ENCODE measurements at regions not wholly inside any gene's neighbourhood (a gene's known extent, or its start where the extent isn't known, plus 50 kb on each side); places are given as distances from the start of the nearest gene placed in this dataset.
A peak's percentile ranks its signal among the peaks of the same experiment; 100 is the strongest.
"Not testable (repeated sequence)": the region's sequence is repeated elsewhere in the genome, so short reads cannot be mapped to it uniquely, and the experiment has no call there.

DNA sequence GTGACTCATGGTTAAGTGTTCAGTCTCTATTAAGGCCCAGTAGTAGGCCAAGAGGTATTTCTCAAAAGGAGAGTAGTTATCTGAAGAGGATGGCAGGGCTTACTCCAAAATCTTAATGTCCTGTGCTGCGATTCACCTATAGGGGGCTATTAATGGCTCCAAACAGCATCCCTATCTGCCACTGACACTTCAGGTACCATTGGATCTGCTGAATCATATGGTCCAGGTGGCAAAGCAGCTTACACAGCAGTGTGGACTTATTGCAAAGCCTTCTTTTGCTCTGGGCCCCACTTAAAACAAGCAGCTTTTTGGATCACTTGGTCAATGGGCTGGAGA, 60.8 kb upstream of the ATP2B1 start:
- Histone ChIP-seq H3K9me3 (replicated peaks) (no peaks in the 10 kb centered on the region), H3K4me3 (no peak overlapping the region), H3K36me3 (no peaks in the 10 kb centered on the region), H3K27me3 (replicated peaks) (no peaks in the 10 kb centered on the region), H3K27ac (no peak overlapping the region), H3K4me1 (replicated peaks) (no peaks in the 10 kb centered on the region)
- DNase-seq (ENCODE audit: low read depth in 1 of 2, low spot score in 2 of 2), result no peak

DNA sequence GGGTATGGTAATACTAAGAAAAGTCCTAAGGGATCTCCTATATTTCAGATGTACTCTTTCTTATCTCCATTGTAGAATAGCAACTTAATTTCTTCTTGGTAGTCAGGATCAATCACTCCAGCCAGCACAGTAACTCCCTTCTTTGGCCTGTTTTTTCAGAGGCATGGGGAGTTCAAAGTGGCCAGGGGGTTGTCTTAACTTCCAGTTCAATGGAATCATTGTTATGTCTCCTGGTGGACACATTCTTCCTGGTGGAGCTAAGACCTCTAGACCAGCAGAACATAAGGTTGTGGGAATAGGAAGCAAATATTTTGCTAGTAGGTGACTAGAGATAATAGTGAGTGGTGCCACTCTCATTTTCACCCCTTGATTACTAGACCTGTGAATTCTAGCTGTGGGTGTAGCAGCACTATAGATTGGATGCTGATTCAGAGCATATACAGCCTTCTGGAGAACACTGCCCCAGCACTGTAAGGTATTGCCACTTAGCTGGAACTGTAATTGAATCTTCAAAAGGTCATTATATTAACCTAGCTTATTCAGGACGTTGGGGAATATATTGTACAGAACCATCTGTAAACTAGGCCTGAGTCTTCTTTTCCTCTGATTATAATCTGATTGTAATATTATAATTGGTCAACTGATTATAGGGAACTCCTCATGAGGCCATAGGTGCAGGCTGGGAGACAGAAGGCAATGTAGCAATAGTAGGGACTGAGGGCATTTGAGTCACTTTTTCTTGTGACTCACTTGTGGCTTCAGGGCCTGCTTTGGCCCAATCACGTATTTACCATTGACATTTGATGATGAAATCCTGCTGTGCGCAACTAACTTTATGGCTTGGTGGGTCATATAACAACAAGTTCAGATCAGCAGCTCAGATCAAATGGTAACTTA, 60.2 kb upstream of the ATP2B1 start:
- Histone ChIP-seq H3K27me3 (replicated peaks) (no peaks in the 10 kb centered on the region), H3K4me1 (replicated peaks) (no peaks in the 10 kb centered on the region), H3K36me3 (no peaks in the 10 kb centered on the region), H3K9me3 (replicated peaks) (no peaks in the 10 kb centered on the region), H3K4me3 (no peak overlapping the region), H3K27ac (no peak overlapping the region)
- DNase-seq (ENCODE audit: low read depth in 1 of 2, low spot score in 2 of 2), result peak in 1 of 2 experiments; percentile 16

DNA sequence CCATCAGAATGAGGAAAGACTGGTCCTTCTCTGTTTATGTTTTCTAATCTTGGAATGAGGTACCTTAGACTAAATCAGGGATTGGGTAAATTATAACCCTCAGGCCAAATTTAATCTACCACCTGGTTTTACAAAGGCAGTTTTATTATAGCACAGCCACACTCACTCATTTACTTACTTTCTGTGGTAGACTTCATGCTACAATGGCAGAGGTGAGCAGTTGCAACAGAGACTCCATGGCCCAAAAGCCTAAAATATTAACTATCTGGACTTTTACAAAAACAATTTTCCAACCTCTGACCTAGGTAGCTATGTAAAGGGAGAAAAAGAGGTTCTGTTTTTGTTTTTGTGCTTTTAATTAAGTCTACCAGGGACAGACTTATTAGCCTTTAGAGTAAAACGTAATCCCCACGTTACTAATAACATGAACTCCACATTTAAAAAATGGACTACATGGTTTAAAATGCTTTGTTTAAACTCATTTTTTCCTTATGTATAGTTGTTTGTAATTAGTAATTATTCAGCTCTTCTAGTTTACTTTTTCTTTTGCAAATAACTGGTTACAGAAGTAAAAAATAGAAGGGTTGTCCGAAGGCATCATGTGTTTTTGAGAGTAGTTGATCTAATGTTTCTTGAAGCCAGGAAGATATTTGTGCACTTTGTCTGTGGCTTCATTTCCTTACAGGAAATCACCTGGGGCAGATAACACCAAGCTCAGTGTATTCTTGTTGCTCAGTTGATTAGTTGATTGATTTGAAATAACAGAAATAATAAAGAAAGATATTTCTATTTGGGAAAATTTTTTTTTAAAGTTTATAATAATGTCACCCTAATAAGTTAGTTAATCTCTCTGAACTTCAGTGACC, 57.6 kb upstream of the ATP2B1 start:
- Histone ChIP-seq H3K4me1 (replicated peaks) (no peaks in the 10 kb centered on the region), H3K27me3 (replicated peaks) (no peaks in the 10 kb centered on the region), H3K9me3 (replicated peaks) (no peaks in the 10 kb centered on the region), H3K36me3 (no peaks in the 10 kb centered on the region), H3K4me3 (no peak overlapping the region), H3K27ac (no peak overlapping the region)
- no peak for DNase-seq (ENCODE audit: low read depth in 1 of 2, low spot score in 2 of 2)

DNA sequence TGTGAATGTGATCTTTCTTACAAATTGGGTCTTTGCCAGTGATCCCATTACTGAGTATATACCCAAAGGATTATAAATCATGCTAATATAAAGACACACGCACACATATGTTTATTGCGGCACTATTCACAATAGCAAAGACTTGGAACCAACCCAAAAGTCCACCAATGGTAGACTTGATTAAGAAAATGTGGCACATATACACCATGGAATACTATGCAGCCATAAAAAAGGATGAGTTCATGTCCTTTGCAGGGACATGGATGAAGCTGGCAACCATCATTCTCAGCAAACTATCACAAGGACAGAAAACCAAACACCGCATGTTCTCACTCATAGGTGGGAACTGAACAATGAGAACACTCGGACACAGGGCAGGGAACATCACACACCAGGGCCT, 55.5 kb upstream of the ATP2B1 start:
- H3K9me3 ChIP-seq (replicated peaks); H3K27ac ChIP-seq; H3K36me3 ChIP-seq; DNase-seq (ENCODE audit: low read depth in 1 of 2, low spot score in 2 of 2); H3K4me1 ChIP-seq (replicated peaks); H3K4me3 ChIP-seq; H3K27me3 ChIP-seq (replicated peaks): not testable (repeated sequence)

DNA sequence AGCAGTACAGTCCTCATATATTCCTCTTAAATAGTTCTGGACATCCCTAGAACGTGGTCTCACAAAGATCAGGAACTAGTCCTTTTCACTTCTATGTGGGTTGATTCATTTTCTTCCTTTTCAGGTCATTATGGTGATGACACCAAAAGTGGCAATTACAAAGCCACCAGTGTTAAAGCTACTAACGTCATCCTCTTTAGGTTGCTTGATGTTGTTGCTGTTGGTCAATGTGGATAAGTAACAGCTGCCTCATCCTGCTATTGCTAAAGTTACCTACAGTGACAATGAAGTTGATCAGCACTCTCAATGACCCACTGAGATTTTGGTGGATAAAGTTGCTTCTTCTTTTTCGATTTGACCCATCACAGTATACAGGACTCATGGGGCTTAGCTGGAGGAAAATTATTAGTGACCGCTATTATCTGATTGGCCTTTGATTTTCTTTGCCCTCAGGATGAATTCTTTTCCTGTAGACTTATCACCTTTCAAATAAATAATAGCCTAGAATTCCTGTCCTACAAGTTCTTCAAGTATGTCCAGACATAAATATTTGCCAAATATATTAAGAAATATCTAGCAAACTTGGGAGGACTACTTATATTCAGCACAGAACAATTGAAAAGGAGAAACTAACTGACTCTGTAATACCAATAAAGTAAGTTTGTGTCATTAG, 54.0 kb upstream of the ATP2B1 start:
- Histone ChIP-seq H3K27ac (no peak overlapping the region), H3K4me1 (replicated peaks) (peaks cover 7% of the 10 kb centered on the region), H3K4me3 (no peak overlapping the region), H3K27me3 (replicated peaks) (no peaks in the 10 kb centered on the region), H3K9me3 (replicated peaks) (no peaks in the 10 kb centered on the region), H3K36me3 (no peaks in the 10 kb centered on the region)
- DNase-seq (ENCODE audit: low read depth in 1 of 2, low spot score in 2 of 2), result no peak

DNA sequence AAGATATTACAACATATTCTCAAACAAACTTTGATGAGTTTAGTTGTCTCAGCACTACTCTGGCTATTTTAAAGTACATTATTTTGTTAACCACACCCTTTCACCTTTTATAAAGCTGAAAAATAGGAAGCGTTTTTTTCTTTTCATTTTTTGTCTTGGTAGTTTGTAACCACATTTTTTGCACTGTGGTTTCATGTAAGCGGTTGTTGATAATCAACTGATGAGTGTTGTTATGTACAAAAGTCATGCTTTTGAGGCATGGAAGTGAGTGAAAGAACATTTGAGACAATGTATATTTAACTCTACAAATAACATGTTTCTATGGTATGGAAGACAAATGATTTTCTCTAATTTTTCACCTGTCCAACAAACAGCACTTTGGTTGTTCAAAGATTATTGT, 52.1 kb upstream of the ATP2B1 start:
- no peak overlapping the region for H3K4me3 ChIP-seq
- H3K36me3 ChIP-seq, result no peaks in the 10 kb centered on the region
- peaks cover 25% of the 10 kb centered on the region for H3K4me1 ChIP-seq (replicated peaks)
- no peaks in the 10 kb centered on the region for H3K9me3 ChIP-seq (replicated peaks)
- no peaks in the 10 kb centered on the region for H3K27me3 ChIP-seq (replicated peaks)
- no peak overlapping the region for H3K27ac ChIP-seq
- DNase-seq (ENCODE audit: low read depth in 1 of 2, low spot score in 2 of 2), result no peak
